ENCODE measurements at regions not wholly inside any gene's neighbourhood (a gene's known extent, or its start where the extent isn't known, plus 50 kb on each side); places are given as distances from the start of the nearest gene placed in this dataset.

- no peak overlapping the region for H3K14ac ChIP-seq (ENCODE audit: insufficient read depth, low read length)
- H3T11ph ChIP-seq (ENCODE audit: low read length), result no peak overlapping the region
- H3K9ac ChIP-seq (ENCODE audit: extremely low read depth, insufficient read length, low read length), result no peak overlapping the region
- no peak overlapping the region for H2BK15ac ChIP-seq (ENCODE audit: low read depth, low read length)
- no peak overlapping the region for H2BK12ac ChIP-seq (ENCODE audit: insufficient read length, low read depth, low read length)
- no peaks in the 10 kb centered on the region for H3K79me1 ChIP-seq (ENCODE audit: insufficient read depth, low read depth, low read length, poor library complexity, severe bottlenecking)
- no peak overlapping the region for H2AK5ac ChIP-seq (ENCODE audit: insufficient read length, low read length)
- WGBS (ENCODE audit: extremely low coverage, insufficient read length, low lambda C conversion rate), result no CpG with 5 or more reads among the region's 1 CpG
- H3K18ac ChIP-seq (ENCODE audit: insufficient read length, low read depth, low read length), result no peak overlapping the region
- no peak overlapping the region for H3K56ac ChIP-seq (ENCODE audit: insufficient read length, low read depth, low read length)
- H4K8ac ChIP-seq (replicated peaks; ENCODE audit: insufficient read length, low read depth, low read length), result no peak overlapping the region
- no peak overlapping the region for H2BK120ac ChIP-seq (ENCODE audit: low read depth, low read length, poor library complexity, severe bottlenecking)
- no peaks in the 10 kb centered on the region for H3K79me2 ChIP-seq (ENCODE audit: insufficient read depth, low read length)
- H4K91ac ChIP-seq (ENCODE audit: insufficient read length, low read depth, low read length), result no peak overlapping the region
- H4K5ac ChIP-seq (ENCODE audit: insufficient read length, low read depth, low read length), result no peak overlapping the region
- H3K9me3 Mint-ChIP-seq, result peaks cover 0 to 2% of the 10 kb centered on the region in 2 experiments; a peak in 1 of 5 replicates
- no peaks in the 10 kb centered on the region for H3K27me3 ChIP-seq (ENCODE audit: insufficient read depth, low read length)
- H3K4me2 ChIP-seq (ENCODE audit: insufficient read depth, insufficient read length, low read length), result no peak overlapping the region
- TF ChIP-seq CTCF (conservative IDR thresholded peaks at IDR 0.05), result no peak
- H3K27ac Mint-ChIP-seq, result no peak overlapping the region
- H2BK5ac ChIP-seq (ENCODE audit: insufficient read length, low read length), result no peak overlapping the region
- no peaks in the 10 kb centered on the region for H3K9me3 ChIP-seq (ENCODE audit: control insufficient read depth, low read depth, low read length)
- no peak overlapping the region for H3K23ac ChIP-seq (ENCODE audit: insufficient read length, low read depth, low read length)
- DNase-seq, result no peak
- no peaks in the 10 kb centered on the region for H4K20me1 ChIP-seq (ENCODE audit: control insufficient read depth, insufficient read depth, insufficient read length)
- H3K4me1 ChIP-seq (ENCODE audit: insufficient read depth, low read length), result no peaks in the 10 kb centered on the region; the same call in none of the 2 replicates
- peaks cover 4% of the 10 kb centered on the region for H3K27me3 Mint-ChIP-seq (ENCODE audit: low read depth)
- no peak overlapping the region for H2AFZ ChIP-seq (ENCODE audit: low read length)
- H3K4me1 Mint-ChIP-seq, result peaks cover 15 to 30% of the 10 kb centered on the region in 2 experiments
- no peak overlapping the region for H3K4me3 Mint-ChIP-seq
- H3K27ac ChIP-seq (ENCODE audit: insufficient read length, low read depth, low read length), result no peak overlapping the region
- no peak overlapping the region for H2BK20ac ChIP-seq (ENCODE audit: low read depth, low read length, poor library complexity, severe bottlenecking)
- H3K4ac ChIP-seq (ENCODE audit: low read depth, low read length), result no peak overlapping the region
- no peaks in the 10 kb centered on the region for H3K36me3 Mint-ChIP-seq (ENCODE audit: insufficient read depth in 1 of 3, low read depth in 3 of 3)
- no peaks in the 10 kb centered on the region for H3K23me2 ChIP-seq (ENCODE audit: insufficient read length, low read depth, low read length, poor library complexity, severe bottlenecking)
Observed at GRCh38 chr18:24835751-24836150, 375.3 kb downstream of the HRH4 start.
